ENCODE measurements at regions not wholly inside any gene's neighbourhood (a gene's known extent, or its start where the extent isn't known, plus 50 kb on each side); places are given as distances from the start of the nearest gene placed in this dataset.

- DNase-seq = no peak
- Histone ChIP-seq H3K36me3 (no peaks in the 10 kb centered on the region), H3K4me3 (no peak overlapping the region), H3K4me1 (ENCODE audit: insufficient read depth) (no peaks in the 10 kb centered on the region), H3K27ac (no peak overlapping the region), H3K27me3 (no peaks in the 10 kb centered on the region), H3K9me3 (no peaks in the 10 kb centered on the region)
- WGBS, 3 donors = 21 to 22% (median 22%) methylated on average over 6 of the region's 6 CpGs
- intact Hi-C loops (cut with DNase I) = no loop called here
- no peak for TF ChIP-seq POLR2A (IDR thresholded peaks at IDR 0.05)
- TF ChIP-seq EP300 (IDR thresholded peaks at IDR 0.05) = no peak
- TF ChIP-seq CTCF (IDR thresholded peaks at IDR 0.05) = no peak
Measured at GRCh38 chr10:111739125-111739873, 444.3 kb downstream of the GPAM start.

GRCh38 chr10:111739874-111740139 is 443.8 kb downstream of the GPAM start:
- WGBS, 3 donors = 24 to 34% (median 25%) methylated on average over 1 of the region's 1 CpG
- H3K4me3 ChIP-seq = no peak overlapping the region
- no peaks in the 10 kb centered on the region for H3K27me3 ChIP-seq
- TF ChIP-seq POLR2A (IDR thresholded peaks at IDR 0.05) (no peak), EP300 (IDR thresholded peaks at IDR 0.05) (no peak), CTCF (IDR thresholded peaks at IDR 0.05) (no peak)
- H3K27ac ChIP-seq = no peak overlapping the region
- H3K4me1 ChIP-seq (ENCODE audit: insufficient read depth) = no peaks in the 10 kb centered on the region
- no peaks in the 10 kb centered on the region for H3K9me3 ChIP-seq
- H3K36me3 ChIP-seq = no peaks in the 10 kb centered on the region
- DNase-seq = no peak
- intact Hi-C loops (cut with DNase I) = no loop called here

- no peaks in the 10 kb centered on the region for H3K27me3 ChIP-seq
- DNase-seq = no peak
- no peaks in the 10 kb centered on the region for H3K4me1 ChIP-seq (ENCODE audit: insufficient read depth)
- no peak overlapping the region for H3K4me3 ChIP-seq
- no peak for TF ChIP-seq EP300 (IDR thresholded peaks at IDR 0.05)
- H3K9me3 ChIP-seq = no peaks in the 10 kb centered on the region
- intact Hi-C loops (cut with DNase I) = no loop called here
- no peaks in the 10 kb centered on the region for H3K36me3 ChIP-seq
- 40 to 77% (median 58%) methylated on average over 2 of the region's 2 CpGs for WGBS, 3 donors
- no peak overlapping the region for H3K27ac ChIP-seq
Measured at GRCh38 chr10:111745982-111746381, 437.6 kb downstream of the GPAM start.

GRCh38 chr10:111747751-111748150 is 435.8 kb downstream of the GPAM start:
- H3K9me3 ChIP-seq = no peaks in the 10 kb centered on the region
- no peaks in the 10 kb centered on the region for H3K27me3 ChIP-seq
- H3K4me3 ChIP-seq = no peak overlapping the region
- H3K27ac ChIP-seq = no peak overlapping the region
- intact Hi-C loops (cut with DNase I) = no loop called here
- H3K36me3 ChIP-seq = no peaks in the 10 kb centered on the region
- no peaks in the 10 kb centered on the region for H3K4me1 ChIP-seq (ENCODE audit: insufficient read depth)
- DNase-seq = no peak
- TF ChIP-seq CTCF (IDR thresholded peaks at IDR 0.05) (no peak), EP300 (IDR thresholded peaks at IDR 0.05) (no peak), POLR2A (IDR thresholded peaks at IDR 0.05) (no peak)
- WGBS, 3 donors = 34 to 68% (median 64%) methylated on average over 1 of the region's 1 CpG

GRCh38 chr10:111748184-111748583 is 435.4 kb downstream of the GPAM start:
- intact Hi-C loops (cut with DNase I) = no loop called here
- no peak for DNase-seq
- H3K9me3 ChIP-seq = no peaks in the 10 kb centered on the region
- 65 to 83% (median 76%) methylated on average over 2 of the region's 2 CpGs for WGBS, 3 donors
- no peak overlapping the region for H3K4me3 ChIP-seq
- TF ChIP-seq POLR2A (IDR thresholded peaks at IDR 0.05) (no peak), EP300 (IDR thresholded peaks at IDR 0.05) (no peak), CTCF (IDR thresholded peaks at IDR 0.05) (no peak)
- no peak overlapping the region for H3K27ac ChIP-seq
- H3K4me1 ChIP-seq (ENCODE audit: insufficient read depth) = no peaks in the 10 kb centered on the region
- no peaks in the 10 kb centered on the region for H3K27me3 ChIP-seq
- H3K36me3 ChIP-seq = no peaks in the 10 kb centered on the region
